ENCODE measurements at regions not wholly inside any gene's neighbourhood (a gene's known extent, or its start where the extent isn't known, plus 50 kb on each side); places are given as distances from the start of the nearest gene placed in this dataset.
A peak's percentile ranks its signal among the peaks of the same experiment; 100 is the strongest.

DNA sequence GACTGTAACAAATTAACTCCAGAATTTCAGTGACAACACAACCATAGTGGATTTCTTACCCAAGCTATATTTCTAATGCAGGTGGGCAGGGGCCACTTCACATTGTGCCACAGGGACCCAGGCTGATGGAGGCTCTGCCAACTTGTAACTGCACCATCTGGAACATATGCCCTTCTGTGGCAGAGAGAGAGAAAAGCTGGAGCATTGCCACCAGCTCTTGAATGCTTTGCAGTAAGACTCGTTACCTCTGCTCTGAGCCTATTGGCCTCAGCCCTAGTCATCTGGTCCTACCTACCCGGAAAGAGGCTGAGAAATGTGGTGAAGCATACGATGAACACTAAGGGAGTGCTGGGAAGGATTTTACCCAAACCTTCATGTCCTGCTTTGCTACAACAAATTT lies 587.1 kb downstream of the ZNF385D start:
- ATAC-seq: no peak
- TF ChIP-seq PPARA (CRISPR knock-in tag; IDR thresholded peaks at IDR 0.05; ENCODE audit: borderline replicate concordance): no peak
- no peak for TF ChIP-seq OSR1 (CRISPR knock-in tag; IDR thresholded peaks at IDR 0.05)
- no peak for TF ChIP-seq SNAI2 (CRISPR knock-in tag; IDR thresholded peaks at IDR 0.05)
- TF ChIP-seq CSDC2 (CRISPR knock-in tag; IDR thresholded peaks at IDR 0.05): no peak
- TF ChIP-seq GLIS3 (CRISPR knock-in tag; IDR thresholded peaks at IDR 0.05): no peak
- no peak for TF ChIP-seq RARB (CRISPR knock-in tag; IDR thresholded peaks at IDR 0.05)
- TF ChIP-seq ESRRG (CRISPR knock-in tag; IDR thresholded peaks at IDR 0.05): no peak

DNA sequence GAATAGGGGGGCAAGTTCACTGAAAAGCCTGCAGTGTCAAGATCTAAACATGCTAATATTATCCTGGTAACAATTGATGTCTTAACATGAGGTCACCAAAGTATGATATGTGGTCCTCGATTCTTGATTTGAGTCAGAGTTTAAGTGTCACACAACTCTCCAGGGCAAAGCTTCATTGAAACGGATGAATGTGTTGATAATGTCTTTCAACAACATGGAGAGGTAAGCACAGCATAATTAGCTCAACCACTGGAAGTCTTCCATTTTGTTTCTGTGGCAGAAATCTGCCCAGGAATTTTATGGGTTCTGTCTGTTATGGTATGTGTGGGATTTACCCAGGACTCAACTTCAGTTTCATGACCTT lies 591.5 kb downstream of the ZNF385D start:
- no peak; the same call in 2 of the 3 replicates for ATAC-seq
- TF ChIP-seq OSR1 (CRISPR knock-in tag; IDR thresholded peaks at IDR 0.05) (no peak), ZNF8 (CRISPR knock-in tag; IDR thresholded peaks at IDR 0.05) (no peak), SNAI2 (CRISPR knock-in tag; IDR thresholded peaks at IDR 0.05) (no peak), ZFP3 (CRISPR knock-in tag; IDR thresholded peaks at IDR 0.05) (no peak), CSRNP3 (CRISPR knock-in tag; IDR thresholded peaks at IDR 0.05) (no peak), ZNF70 (CRISPR knock-in tag; IDR thresholded peaks at IDR 0.05) (no peak), CREB5 (CRISPR knock-in tag; IDR thresholded peaks at IDR 0.05; ENCODE audit: low read depth) (no peak), PPARA (CRISPR knock-in tag; IDR thresholded peaks at IDR 0.05; ENCODE audit: borderline replicate concordance) (no peak), BACH2 (CRISPR knock-in tag; IDR thresholded peaks at IDR 0.05; ENCODE audit: borderline replicate concordance) (no peak), TSHZ2 (CRISPR knock-in tag; IDR thresholded peaks at IDR 0.05) (no peak), ARNTL (CRISPR knock-in tag; IDR thresholded peaks at IDR 0.05; ENCODE audit: borderline replicate concordance, low read depth) (no peak), ZFP30 (CRISPR knock-in tag; IDR thresholded peaks at IDR 0.05) (no peak), TCF4 (CRISPR knock-in tag; IDR thresholded peaks at IDR 0.05; ENCODE audit: borderline replicate concordance) (no peak), TOX (CRISPR knock-in tag; IDR thresholded peaks at IDR 0.05; ENCODE audit: borderline replicate concordance) (no peak), ISL1 (CRISPR knock-in tag; IDR thresholded peaks at IDR 0.05) (no peak), ESRRG (CRISPR knock-in tag; IDR thresholded peaks at IDR 0.05) (no peak)
- TF ChIP-seq, protein P1, sequence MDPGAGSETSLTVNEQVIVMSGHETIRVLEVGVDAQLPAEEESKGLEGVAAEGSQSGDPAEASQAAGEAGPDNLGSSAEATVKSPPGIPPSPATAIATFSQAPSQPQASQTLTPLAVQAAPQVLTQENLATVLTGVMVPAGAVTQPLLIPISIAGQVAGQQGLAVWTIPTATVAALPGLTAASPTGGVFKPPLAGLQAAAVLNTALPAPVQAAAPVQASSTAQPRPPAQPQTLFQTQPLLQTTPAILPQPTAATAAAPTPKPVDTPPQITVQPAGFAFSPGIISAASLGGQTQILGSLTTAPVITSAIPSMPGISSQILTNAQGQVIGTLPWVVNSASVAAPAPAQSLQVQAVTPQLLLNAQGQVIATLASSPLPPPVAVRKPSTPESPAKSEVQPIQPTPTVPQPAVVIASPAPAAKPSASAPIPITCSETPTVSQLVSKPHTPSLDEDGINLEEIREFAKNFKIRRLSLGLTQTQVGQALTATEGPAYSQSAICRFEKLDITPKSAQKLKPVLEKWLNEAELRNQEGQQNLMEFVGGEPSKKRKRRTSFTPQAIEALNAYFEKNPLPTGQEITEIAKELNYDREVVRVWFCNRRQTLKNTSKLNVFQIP (CRISPR knock-in tag; IDR thresholded peaks at IDR 0.05; ENCODE audit: borderline replicate concordance, low read depth): no peak

DNA sequence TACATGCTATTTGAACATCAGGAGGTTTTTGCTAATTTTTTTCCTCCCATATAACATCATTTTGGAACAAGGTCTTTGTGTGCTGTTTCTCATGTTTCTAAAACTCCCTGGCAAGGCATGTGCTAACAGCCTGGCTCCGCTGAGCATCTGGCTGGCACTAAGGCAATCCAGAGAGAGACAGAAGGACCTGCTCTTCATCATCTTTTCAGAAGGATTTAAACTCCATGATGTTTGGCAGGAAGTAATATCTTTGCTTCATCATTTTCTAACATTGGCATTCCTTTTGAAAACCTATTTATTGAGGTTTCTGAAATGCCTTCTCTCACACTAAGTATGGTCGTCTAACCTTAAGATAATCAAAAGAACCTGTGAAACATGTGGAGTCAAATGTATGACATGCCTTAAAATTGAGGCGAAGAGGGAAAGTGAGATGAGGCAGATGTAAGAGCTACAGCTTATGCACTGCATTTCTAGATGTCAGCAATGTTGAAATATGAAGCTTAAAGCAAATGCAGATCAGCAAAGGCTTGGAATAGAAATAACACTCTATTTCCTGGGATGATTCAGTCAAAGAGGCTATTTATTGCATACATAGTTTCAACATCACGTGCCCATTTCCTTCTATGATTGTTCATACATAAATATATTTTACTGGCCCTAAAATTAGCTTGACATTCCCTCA lies 592.0 kb downstream of the ZNF385D start:
- TF ChIP-seq, protein P1 (CRISPR knock-in tag; IDR thresholded peaks at IDR 0.05; ENCODE audit: borderline replicate concordance, low read depth): no peak
- peak; percentile 91 for ATAC-seq

Measured in SK-N-SH treated with all-trans-retinoic acid at 6 μM for 48 hours (cell line).